ENCODE measurements at regions not wholly inside any gene's neighbourhood (a gene's known extent, or its start where the extent isn't known, plus 50 kb on each side); places are given as distances from the start of the nearest gene placed in this dataset.
"Not testable (repeated sequence)": the region's sequence is repeated elsewhere in the genome, so short reads cannot be mapped to it uniquely, and the experiment has no call there.

DNA sequence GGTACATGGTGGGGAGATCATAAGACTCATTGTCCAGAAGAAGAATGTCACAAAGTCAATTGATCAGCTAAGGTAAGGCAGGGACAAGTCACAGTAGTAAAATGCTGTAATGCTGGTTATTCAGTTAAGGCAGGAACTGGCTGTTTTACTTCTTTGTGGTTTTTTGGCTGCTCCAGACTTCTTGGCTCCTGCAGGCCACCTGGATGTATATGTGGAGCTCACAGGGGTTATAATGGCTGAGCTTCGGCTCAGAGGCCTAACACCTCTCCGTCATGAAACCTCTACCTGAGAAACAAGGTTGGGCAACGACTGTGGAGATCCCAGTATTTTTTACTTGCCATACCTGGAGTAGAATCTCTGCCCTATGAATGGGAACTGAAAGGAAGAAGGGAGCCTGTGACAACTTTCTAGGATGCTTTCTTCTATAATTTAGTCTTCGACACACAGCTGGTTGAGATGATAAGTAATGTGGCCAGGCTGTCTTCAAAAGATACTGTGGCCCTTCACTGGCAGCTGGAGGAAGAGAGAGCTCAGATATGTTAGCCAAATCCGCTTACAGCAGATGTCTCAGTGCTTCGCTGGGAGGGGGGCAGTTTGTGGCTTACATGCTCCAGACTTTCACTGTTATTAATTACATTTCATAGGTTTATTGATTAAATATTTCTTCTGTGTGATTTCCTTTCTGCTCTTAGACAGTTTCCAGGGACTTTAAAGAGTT is 887.8 kb downstream of the IGSF11 start:
- WGBS, 2 donors (ENCODE audit: low coverage in 1 of 2), result 72 to 83% methylated on average over 1 to 6 of the region's 6 CpGs
- DNase-seq, result no peak
- no peak overlapping the region for H3K27ac ChIP-seq
- in situ Hi-C loops (cut with MboI; ENCODE audit: low pct_ligation_motif_present in 1 of 4, low pct_unique_long_range_greater_than_20kb in 1 of 4, low sequenced_read_pairs in 3 of 4), result no loop called here
- H3K4me1 ChIP-seq, result no peaks in the 10 kb centered on the region
- H3K9me3 ChIP-seq, result peaks cover 0 to 8% of the 10 kb centered on the region in 2 donors
- H3K4me3 ChIP-seq, result no peak overlapping the region
- H3K27me3 ChIP-seq, result no peaks in the 10 kb centered on the region
- TF ChIP-seq EP300 (IDR thresholded peaks at IDR 0.05; ENCODE audit: low read depth), result no peak
- TF ChIP-seq, protein P1, sequence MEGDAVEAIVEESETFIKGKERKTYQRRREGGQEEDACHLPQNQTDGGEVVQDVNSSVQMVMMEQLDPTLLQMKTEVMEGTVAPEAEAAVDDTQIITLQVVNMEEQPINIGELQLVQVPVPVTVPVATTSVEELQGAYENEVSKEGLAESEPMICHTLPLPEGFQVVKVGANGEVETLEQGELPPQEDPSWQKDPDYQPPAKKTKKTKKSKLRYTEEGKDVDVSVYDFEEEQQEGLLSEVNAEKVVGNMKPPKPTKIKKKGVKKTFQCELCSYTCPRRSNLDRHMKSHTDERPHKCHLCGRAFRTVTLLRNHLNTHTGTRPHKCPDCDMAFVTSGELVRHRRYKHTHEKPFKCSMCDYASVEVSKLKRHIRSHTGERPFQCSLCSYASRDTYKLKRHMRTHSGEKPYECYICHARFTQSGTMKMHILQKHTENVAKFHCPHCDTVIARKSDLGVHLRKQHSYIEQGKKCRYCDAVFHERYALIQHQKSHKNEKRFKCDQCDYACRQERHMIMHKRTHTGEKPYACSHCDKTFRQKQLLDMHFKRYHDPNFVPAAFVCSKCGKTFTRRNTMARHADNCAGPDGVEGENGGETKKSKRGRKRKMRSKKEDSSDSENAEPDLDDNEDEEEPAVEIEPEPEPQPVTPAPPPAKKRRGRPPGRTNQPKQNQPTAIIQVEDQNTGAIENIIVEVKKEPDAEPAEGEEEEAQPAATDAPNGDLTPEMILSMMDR (IDR thresholded peaks at IDR 0.05), result no peak
- no peaks in the 10 kb centered on the region for H3K36me3 ChIP-seq
- intact Hi-C loops (cut with DNase I; ENCODE audit: low total_unique reads), result no loop called here

DNA sequence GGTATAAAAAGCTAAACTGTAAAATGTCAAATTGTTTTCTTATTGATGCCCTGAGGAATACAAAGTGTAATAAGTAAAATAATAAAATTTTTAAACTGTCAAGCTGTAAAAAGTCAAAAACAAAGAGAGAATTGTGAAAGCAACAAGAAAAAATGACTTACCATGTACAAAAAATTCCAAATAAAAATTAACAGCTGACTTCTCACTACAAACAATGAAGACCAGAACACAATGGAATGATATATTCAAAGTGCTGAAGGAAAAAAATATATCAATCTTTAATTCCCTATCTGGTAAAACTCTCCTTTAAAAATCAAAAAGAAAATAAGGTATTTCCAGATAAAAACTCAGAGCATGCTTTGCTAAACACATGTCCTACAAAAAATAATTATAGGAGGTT is 883.5 kb downstream of the IGSF11 start:
- Histone ChIP-seq H3K9me3 (peaks cover 0 to 8% of the 10 kb centered on the region in 2 donors), H3K36me3 (no peaks in the 10 kb centered on the region), H3K27ac (no peak overlapping the region), H3K4me3 (no peak overlapping the region), H3K27me3 (no peaks in the 10 kb centered on the region), H3K4me1 (no peaks in the 10 kb centered on the region)
- DNase-seq, result no peak
- TF ChIP-seq, protein P1 (IDR thresholded peaks at IDR 0.05), result no peak
- TF ChIP-seq POLR2A (IDR thresholded peaks at IDR 0.05) (no peak), POLR2AphosphoS5 (IDR thresholded peaks at IDR 0.05) (no peak), EP300 (IDR thresholded peaks at IDR 0.05; ENCODE audit: low read depth) (no peak)
- intact Hi-C loops (cut with DNase I; ENCODE audit: low total_unique reads), result no loop called here
- in situ Hi-C loops (cut with MboI; ENCODE audit: low pct_ligation_motif_present in 1 of 4, low pct_unique_long_range_greater_than_20kb in 1 of 4, low sequenced_read_pairs in 3 of 4), result no loop called here

DNA sequence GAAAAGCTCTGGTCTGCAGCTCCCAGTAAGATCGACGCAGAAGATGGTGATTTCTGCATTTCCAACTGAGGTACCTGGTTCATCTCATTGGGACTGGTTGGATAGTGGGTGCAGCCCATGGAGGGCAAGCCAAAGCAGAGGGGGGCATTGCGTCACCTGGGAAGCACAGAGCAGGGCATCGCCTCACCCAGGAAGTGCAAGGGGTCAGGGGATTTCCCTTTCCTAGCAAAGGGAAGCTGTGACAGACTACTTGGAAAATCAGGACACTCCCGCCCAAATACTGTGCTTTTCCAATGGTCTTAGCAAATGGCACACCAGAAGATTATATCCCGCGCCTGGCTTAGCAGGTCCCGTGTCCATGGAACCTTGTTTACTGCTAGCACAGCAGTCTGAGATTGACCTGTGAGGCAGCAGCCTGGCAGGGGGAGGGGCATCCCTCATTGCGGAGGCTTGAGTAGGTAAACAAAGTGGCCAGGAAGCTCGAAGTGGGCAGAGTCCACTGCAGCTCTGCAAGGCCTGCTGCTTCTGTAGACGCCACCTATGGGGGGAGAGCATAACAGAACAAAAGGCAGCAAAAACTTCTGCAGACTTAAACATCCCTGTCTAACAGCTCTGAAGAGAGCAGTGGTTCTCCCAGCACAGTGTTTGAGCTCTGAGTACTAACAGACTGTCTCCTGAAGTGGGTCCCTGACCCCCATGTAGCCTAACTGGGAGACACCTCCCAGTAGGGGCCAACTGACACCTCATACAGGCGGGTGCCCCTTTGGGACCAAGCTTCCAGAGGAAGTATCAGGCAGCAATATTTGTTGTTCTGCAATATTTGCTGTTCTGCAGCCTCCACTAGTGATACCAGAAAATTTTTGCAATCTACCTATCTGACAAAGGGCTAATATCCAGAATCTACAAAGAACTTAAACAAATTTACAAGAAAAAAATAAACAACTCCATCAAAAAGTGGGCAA is 871.7 kb downstream of the IGSF11 start:
- intact Hi-C loops (cut with DNase I; ENCODE audit: low total_unique reads); H3K36me3 ChIP-seq; H3K27me3 ChIP-seq; DNase-seq; H3K4me1 ChIP-seq; H3K4me3 ChIP-seq; in situ Hi-C loops (cut with MboI; ENCODE audit: low pct_ligation_motif_present in 1 of 4, low pct_unique_long_range_greater_than_20kb in 1 of 4, low sequenced_read_pairs in 3 of 4); H3K27ac ChIP-seq; H3K9me3 ChIP-seq: not testable (repeated sequence)
- 72 to 93% methylated on average over 3 to 12 of the region's 12 CpGs for WGBS, 2 donors (ENCODE audit: low coverage in 1 of 2)

DNA sequence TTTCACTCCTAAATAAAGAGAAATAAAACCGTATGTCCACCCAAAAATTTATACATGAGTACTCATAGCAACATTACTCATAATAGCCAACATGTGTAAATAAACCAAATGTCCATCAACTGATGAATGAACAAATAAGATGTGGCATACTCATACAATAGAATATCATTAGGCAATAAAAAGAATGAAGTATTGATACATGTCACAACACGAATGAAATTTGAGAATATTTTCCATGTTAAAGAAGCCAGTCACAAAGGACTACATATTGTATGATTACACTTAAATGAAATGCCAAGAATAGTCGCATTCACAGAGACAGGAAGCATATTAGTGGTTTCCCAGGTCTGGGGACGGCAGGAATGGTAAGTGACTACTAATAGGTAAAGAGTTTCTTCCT is 869.2 kb downstream of the IGSF11 start:
- Histone ChIP-seq H3K4me1 (no peaks in the 10 kb centered on the region), H3K27me3 (no peaks in the 10 kb centered on the region), H3K36me3 (no peaks in the 10 kb centered on the region), H3K27ac (no peak overlapping the region), H3K9me3 (no peaks in the 10 kb centered on the region), H3K4me3 (no peak overlapping the region)
- intact Hi-C loops (cut with DNase I; ENCODE audit: low total_unique reads) (no loop called here), in situ Hi-C loops (cut with MboI; ENCODE audit: low pct_ligation_motif_present in 1 of 4, low pct_unique_long_range_greater_than_20kb in 1 of 4, low sequenced_read_pairs in 3 of 4) (no loop called here)
- TF ChIP-seq EP300 (IDR thresholded peaks at IDR 0.05; ENCODE audit: low read depth) (no peak), POLR2AphosphoS5 (IDR thresholded peaks at IDR 0.05) (no peak), POLR2A (IDR thresholded peaks at IDR 0.05) (no peak)
- TF ChIP-seq, protein P1 (IDR thresholded peaks at IDR 0.05), result no peak
- WGBS, 2 donors (ENCODE audit: low coverage in 1 of 2), result 62 to 70% methylated on average over 4 of the region's 4 CpGs
- DNase-seq, result no peak

All from transverse colon (tissue), 4 donors.